GM21737 (cell line): ENCODE measurements at regions not wholly inside any gene's neighbourhood (a gene's known extent, or its start where the extent isn't known, plus 50 kb on each side); places are given as distances from the start of the nearest gene placed in this dataset.
"Not testable (repeated sequence)": the region's sequence is repeated elsewhere in the genome, so short reads cannot be mapped to it uniquely, and the experiment has no call there.

Experiments
- ATAC-seq: cut with Tn5 transposase; IDR thresholded peaks from one replicate; pipeline ENCODE4 v1.9.1; 2021; ENCODE audit warnings: mild to moderate bottlenecking, moderate library complexity; ENCODE audit not compliant: unreplicated experiment

- ATAC-seq = no peak
Measured at GRCh38 chr1:60826320-60827094, 255.9 kb upstream of the NFIA start.

- no peak for ATAC-seq
Measured at GRCh38 chr1:60825593-60825992, 256.8 kb upstream of the NFIA start.

DNA sequence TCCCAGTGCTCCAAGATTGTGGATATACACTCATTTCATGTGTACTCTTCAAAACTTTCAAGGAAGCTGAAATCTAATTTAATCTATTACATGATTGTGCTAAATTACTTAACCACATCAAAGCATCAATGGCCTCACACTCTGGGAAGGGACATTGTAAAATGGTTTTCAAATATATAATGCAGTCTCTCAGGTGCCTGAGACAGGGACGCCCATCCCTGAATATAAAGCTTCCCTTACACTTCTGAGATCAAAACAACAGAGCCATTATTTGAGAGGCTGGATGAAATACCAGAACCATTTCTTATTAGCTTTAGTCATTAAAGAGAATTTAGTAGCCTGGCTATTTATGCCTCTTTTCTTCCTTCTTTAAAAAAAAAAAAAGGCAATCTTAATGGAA, 259.2 kb upstream of the NFIA start:
- ATAC-seq = no peak

DNA sequence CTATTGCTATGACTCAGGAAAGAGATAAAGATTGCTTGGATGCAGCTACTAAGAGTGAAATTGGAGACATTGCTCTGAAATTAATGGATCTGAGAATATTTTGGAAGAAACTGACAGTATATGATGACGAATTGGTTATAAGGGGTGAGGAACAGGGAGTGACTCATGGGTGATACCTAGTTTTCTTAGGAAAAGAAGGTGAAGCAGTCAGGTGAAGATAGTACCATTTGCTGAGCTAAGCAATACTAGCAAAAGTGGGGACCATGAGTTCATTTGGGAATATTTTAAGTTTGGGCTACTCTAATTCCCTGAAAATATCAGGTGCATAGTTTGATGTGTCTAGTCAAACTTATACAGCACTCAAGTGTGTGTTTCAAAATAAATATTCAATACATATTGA, 260.1 kb upstream of the NFIA start:
- ATAC-seq = no peak

- no peak for ATAC-seq
Measured at GRCh38 chr1:60821156-60821555, 261.2 kb upstream of the NFIA start.

DNA sequence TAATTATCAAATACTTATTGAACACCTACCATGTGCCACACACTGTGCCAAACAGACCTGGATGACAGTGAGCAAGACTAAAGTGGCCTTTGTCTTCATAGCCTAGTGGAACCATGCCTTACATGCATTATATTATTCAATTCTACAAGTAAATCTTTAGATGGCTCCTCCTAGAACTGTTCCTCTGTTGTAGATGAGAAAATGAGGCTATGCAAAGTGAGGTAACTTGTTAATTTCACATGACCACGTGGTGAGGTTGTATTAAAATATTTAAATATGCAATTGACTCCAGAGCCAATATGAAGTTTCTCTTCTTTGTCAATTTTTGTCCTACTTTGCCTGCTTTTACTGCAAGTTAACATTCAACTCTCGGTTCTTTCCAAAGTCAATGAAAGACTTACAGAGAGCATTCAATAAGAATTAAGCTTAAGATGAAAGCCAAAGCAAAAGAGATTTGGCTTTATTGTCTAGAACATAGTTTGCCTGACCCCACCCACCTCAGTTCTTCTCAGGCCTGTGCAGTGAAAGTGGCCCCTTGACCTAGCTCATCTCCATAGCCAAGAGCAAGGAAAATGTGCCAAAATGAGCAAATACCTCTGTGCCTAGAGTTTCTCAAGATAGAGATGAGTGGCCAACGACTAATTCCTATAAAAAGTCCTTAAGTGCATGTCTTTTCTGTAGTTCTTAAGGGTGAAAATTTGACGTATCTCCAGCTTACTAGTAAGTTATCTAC, 263.2 kb upstream of the NFIA start:
- no peak for ATAC-seq

GRCh38 chr1:60813071-60813470, 269.3 kb upstream of the NFIA start:
- no peak for ATAC-seq

DNA sequence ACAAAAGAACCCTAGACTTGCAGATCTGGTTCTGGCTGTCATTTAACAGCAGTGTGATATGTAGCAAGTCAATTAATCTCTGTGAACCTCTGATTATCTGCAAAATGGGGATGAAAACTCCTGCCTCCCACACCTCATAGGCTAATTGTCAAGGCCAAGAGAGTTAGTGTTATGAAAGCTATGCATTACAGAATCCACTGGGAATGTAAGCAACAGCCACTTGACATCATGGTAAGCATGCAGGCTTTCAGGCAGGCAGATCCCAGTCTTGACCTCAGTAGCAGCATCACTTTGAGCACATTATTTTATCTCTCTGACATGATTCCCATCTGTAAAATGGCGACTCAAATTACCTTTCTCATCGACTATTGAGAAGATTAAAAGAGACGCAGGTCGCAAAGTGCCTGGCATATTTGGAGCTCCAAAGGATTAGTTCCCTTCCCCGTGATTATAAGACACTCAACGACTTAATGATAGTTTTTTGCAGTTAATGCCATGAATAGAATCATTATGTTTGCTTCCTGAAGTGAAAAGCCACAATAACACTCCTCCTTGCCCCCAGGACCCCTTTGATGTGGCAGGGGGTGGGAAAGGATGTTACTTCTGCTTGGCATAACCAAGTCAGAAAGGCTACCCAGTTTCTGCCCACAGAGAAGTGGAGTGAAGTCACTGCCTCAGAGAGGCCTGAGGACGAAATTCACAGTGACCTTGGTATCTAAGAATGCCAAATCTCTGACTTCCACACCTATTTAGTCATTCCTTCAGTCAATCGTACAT, 273.0 kb upstream of the NFIA start:
- ATAC-seq = no peak

GRCh38 chr1:60808676-60809075, 273.7 kb upstream of the NFIA start:
- ATAC-seq = no peak

GRCh38 chr1:60802884-60803283, 279.5 kb upstream of the NFIA start:
- ATAC-seq = no peak

GRCh38 chr1:60797351-60797750, 285.0 kb upstream of the NFIA start:
- ATAC-seq = no peak

GRCh38 chr1:60791226-60791625, 291.1 kb upstream of the NFIA start:
- no peak for ATAC-seq

GRCh38 chr1:60773099-60773498, 309.3 kb upstream of the NFIA start:
- ATAC-seq = not testable (repeated sequence)

GRCh38 chr1:60769082-60769481, 313.3 kb upstream of the NFIA start:
- no peak for ATAC-seq

GRCh38 chr1:60765204-60765603, 317.2 kb upstream of the NFIA start:
- no peak for ATAC-seq

DNA sequence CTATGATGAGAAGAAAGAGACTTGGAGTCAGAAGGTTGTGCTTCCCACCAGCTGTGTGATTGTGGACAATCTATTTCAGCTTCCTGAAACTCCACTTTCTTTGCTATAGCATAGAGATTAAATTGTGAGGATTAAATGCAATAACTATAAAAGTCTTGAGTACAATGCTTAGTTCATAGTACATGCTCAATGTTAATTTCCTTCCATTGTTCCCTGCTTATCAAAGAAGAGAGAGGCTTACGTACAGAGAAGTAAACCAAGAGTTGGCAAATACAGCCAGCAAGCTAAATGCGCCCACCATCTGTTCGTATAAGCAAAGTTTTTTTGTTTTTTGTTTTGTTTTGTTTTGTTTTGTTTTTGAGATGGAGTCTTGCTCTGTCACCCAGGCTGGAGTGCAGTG, 317.9 kb upstream of the NFIA start:
- ATAC-seq = no peak

- ATAC-seq = no peak
Measured at GRCh38 chr1:60763741-60764140, 318.6 kb upstream of the NFIA start.

DNA sequence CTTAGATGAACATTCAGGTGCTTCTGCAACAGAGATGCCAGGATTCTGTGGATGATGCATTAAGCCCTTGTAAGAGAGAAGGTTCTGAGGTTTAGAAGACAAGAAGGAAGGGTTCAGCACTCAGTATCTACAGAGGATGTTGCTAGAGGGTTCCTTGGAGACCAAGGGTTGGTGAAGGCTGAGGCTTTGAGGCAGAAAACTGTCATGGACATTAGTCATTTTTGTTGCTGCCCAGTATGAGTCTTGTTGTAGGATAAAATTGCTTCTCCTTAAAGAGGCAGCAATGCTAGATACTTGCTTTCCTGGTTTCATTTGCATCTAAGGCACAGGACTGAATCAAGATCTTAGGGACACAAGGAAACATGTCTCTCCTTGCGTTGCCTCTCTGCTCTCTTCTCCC, 319.4 kb upstream of the NFIA start:
- no peak for ATAC-seq

DNA sequence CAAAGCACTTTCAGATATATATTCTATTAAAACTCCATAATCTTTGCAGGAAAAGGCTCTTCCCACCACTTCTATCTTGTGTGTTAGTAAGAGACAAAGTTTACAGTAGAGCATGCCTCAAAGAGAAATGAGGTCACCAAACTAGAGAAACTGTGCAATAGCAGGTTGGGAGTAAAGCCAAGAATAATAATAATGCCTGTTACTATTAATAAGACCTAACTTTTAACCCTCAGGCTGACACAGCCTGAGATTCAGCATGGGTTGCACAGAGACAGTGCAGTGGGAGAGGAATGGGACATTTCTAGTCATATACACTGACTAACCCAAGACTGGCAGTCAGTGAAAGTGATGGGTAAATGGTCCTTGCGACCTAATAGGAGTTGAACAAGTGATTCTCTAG, 320.2 kb upstream of the NFIA start:
- ATAC-seq = no peak

- ATAC-seq = no peak
Measured at GRCh38 chr1:60759291-60759690, 323.1 kb upstream of the NFIA start.

DNA sequence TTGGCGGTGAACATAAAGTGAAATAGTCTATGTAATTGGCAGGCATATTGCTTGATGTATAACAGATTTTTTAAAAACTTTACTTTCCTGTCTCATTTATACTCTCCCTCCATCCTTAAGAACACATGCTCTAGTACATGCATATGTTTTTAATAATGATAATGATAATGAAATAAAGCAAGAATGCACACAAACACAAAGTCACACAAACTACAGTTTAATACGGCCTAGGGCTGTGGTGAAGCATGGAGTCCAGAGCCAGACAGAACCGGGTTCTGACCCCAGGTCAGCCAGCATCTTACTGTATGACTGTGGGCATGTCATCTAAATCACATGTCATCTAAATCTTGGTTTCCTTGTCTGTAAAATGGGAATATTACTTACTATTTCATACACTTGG, 324.9 kb upstream of the NFIA start:
- no peak for ATAC-seq
